NCI-H2107 (cell line): ENCODE measurements at regions not wholly inside any gene's neighbourhood (a gene's known extent, or its start where the extent isn't known, plus 50 kb on each side); places are given as distances from the start of the nearest gene placed in this dataset.
"Not testable (repeated sequence)": the region's sequence is repeated elsewhere in the genome, so short reads cannot be mapped to it uniquely, and the experiment has no call there.

Source experiments
- DNase-seq: peaks from one replicate; lab custom pipeline; 2025; lab: John Stamatoyannopoulos, UW

GRCh38 chr9:113665064-113665463 is 201.5 kb downstream of the RGS3 start:
- DNase-seq, result no peak

DNA sequence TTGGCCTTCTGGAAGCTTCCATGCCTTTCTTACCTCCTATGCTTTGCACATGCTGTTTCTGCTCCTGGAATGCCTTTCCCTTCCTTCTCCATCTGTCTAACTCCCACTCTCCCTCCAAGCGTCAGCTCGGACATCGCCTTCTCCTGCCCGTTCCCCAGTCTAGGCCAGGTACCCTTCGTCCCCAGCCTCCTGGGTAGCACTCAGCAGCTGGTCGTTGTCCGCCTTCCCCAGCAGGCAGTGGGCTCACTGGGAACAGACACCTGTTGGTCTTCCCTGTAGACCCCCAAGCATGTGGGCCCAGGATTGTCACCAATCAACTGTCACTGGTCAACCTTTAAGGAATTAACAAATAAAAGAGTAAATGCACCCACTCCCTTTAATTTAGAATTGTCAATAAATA is 202.2 kb downstream of the RGS3 start:
- no peak for DNase-seq

DNA sequence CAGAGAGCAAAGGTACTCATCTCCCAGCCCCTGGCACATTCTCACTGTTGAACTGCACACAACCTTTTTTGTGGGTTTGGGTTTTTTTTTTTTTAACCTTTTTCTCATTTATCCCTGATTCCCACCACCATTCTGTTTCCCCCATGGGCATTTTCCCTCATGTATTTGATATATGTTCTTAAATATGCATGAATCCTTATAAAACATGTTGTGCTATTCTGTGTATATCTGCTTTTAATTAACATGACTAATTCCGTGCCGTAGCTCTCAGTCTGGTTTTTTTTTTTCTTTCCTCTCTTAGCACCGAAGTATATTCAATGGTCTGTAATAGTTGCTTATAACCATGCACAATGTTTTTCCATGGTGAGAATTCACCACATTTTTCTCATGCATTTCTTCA is 204.5 kb downstream of the RGS3 start:
- no peak for DNase-seq

DNA sequence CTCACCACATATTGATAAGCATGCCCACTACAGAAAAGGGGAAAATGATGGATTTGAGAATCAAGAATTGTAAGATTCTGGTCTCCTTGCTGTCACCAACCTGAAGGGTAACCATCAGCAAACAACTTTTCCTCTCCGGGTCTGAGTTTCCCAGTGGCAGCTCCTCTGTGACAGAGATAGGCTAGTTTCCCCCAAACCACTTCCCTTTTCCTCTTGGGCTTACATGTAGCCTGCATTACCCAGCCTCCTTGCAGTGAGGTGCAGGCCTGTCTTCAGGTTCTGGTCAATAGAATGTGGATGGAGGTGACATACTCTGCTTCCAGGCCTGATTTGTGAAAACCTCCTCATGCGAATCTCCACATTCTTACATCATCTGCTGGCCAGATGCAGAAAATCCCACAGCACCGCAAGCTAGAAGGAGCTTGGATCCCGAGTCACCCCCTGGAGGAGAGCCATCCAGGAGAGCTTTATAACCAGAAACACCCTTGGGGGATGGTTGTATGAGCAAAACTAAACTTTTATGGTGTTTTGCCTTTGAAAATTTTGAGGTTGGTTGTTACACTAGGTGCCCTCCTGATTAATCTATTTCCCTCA is 206.1 kb downstream of the RGS3 start:
- no peak for DNase-seq

GRCh38 chr9:113673726-113674125 is 202.4 kb upstream of the ZNF618 start:
- no peak for DNase-seq

DNA sequence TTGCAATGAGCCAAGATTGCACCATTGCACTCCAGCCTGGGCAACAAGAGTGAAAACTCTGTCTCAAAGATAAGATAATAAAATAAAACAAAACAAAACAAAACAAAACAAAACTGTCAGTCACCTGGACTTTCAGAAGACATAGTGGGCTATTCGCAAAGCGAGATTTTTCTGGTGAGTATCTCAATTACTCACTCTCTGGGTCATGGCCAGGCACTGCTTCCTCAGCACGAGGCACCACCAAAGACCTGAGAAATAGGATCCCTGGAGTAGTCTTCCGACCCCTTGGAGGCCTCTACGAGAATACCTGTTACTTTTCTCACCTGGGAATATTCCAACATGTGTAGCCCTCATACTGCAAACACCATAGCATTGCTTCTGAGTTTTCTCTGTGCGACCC is 201.7 kb upstream of the ZNF618 start:
- no peak for DNase-seq

DNA sequence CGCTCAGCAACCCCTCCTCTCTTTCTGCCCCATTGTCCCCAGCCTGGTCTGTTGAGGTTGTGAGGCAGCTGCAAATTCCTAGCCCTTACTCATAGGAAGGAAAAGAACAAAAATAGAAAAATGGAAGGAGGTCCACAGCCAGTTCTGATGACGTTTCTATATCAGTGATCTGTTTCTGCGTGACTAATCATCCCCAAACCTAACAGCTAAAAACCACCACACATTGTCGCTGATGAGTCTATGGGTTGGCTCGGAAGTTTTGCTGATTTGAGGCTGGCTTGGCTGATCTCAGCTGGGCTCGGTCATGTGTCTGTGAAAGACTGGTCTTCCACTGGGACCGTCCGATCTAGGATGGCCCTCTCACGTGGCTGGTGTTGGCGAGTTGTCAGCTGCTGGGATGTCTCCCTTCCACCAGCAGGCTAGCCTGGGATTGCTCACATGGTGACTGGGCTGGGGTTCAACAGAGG is 200.6 kb upstream of the ZNF618 start:
- DNase-seq, result no peak

DNA sequence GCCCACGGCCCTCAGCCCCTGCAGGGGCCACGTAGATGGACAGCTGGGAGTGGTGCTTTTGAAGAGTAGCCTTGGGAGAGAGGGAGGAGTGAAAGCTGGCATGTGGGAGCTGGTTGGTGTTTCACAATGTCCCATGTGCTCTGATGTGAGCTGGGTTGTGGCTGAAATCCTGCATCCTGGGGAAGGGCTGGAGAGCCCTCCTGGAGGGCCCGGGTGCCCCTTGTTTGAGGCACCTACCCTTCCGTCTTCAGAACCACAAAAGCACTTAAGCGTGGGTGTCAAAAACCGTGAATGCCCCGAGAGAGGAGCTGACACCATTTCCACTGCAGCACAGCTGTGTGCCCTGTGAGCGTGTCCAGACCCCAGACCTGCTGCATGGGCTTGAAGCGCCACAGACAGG is 199.1 kb upstream of the ZNF618 start:
- DNase-seq, result no peak

GRCh38 chr9:113677569-113677968 is 198.5 kb upstream of the ZNF618 start:
- no peak for DNase-seq

GRCh38 chr9:113678119-113678858 is 197.8 kb upstream of the ZNF618 start:
- no peak for DNase-seq

- no peak for DNase-seq
These were observed 197.3 kb upstream of the ZNF618 start for GRCh38 chr9:113678859-113679256.

GRCh38 chr9:113682297-113682771 is 193.8 kb upstream of the ZNF618 start:
- no peak for DNase-seq

GRCh38 chr9:113685636-113686035 is 190.5 kb upstream of the ZNF618 start:
- DNase-seq, result not testable (repeated sequence)

DNA sequence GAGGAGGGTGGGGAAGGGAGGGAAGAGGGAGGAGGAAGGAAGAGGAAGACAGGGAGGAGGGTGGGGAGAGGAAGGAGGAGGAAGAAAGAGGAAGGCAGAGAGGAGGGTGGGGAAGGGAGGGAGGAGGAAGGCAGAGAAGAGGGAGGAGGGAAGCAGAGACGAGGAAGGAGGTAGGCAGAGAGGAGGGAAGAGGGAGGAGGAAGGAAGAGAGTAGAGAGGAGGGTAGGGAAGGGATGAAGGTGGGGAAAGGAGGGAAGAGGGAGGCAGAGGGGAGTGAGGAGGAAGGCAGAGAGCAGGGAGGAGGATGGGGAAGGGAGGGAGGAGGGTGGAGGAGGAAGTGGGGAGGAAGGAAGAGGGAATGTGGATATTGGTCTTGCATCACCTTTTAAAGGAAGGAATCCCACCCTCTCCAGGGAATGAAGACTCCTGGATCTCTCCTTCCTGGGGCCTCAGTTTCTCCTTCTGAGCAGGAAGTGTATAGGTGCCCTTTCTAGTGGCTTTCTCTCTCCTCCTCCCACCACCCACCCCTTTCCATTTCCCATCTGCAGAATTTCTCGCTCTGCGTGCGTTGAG is 188.9 kb upstream of the ZNF618 start:
- no peak for DNase-seq

GRCh38 chr9:113687680-113688371 is 188.3 kb upstream of the ZNF618 start:
- no peak for DNase-seq

- DNase-seq, result no peak
These were observed 185.9 kb upstream of the ZNF618 start for GRCh38 chr9:113690055-113690740.

- DNase-seq, result no peak
These were observed 183.9 kb upstream of the ZNF618 start for GRCh38 chr9:113692256-113692655.

- DNase-seq, result no peak
These were observed 181.2 kb upstream of the ZNF618 start for GRCh38 chr9:113694912-113695311.

DNA sequence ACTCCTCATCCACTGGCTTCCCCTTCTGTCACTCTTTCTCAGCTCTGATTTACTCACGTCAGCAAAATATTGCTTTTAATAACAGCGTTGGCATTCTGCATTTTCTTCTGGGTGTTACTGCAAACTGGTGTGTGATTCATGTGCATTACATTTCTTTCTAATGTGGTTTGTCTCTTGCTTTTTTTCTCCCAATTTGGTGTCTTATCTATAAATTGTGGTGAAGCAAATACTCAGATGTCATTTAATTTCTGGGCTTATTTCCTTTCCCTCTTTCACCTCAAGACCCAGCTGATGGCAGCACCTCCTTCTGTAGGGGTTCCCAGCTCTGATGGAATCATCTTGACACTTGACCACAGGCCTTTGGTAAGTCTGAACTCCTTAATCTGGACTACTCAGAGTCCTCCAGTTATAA is 180.7 kb upstream of the ZNF618 start:
- DNase-seq, result no peak

DNA sequence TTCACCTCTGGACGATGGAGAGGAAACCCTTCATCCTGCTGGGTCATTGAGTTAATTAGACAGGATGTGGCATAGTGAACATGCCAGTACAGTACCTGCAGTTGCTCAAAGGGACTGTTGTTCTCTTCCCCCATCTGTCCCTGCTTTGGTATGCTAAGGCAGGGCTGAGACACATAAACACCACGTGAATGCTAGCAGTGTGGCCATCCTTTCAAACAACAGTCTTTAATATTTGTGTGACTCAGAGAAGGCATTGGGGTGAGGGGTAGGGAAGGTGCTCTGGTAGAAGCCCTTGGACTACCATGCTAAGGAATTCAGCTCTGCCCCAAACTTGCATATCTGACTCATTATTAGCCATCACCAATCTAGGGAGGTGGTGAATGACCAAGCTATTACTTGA is 180.2 kb upstream of the ZNF618 start:
- DNase-seq, result no peak

- no peak for DNase-seq
These were observed 174.0 kb upstream of the ZNF618 start for GRCh38 chr9:113701774-113702755.
